GM19238 (cell line): ENCODE measurements at regions not wholly inside any gene's neighbourhood (a gene's known extent, or its start where the extent isn't known, plus 50 kb on each side); places are given as distances from the start of the nearest gene placed in this dataset.

Experiments
- DNase-seq: peaks from one replicate; pipeline ENCODE4 v3.0.0; 2011; ENCODE audit warnings: low spot score; ENCODE audit not compliant: insufficient read length

GRCh38 chr17:77753246-77753645, 205.3 kb upstream of the TNRC6C start:
- no peak for DNase-seq

GRCh38 chr17:77753691-77754245, 204.7 kb upstream of the TNRC6C start:
- DNase-seq, result no peak

- no peak for DNase-seq
Measured at GRCh38 chr17:77754956-77755355, 203.5 kb upstream of the TNRC6C start.

GRCh38 chr17:77755410-77755963, 203.0 kb upstream of the TNRC6C start:
- no peak for DNase-seq

GRCh38 chr17:77756028-77756427, 202.5 kb upstream of the TNRC6C start:
- DNase-seq, result no peak

GRCh38 chr17:77756846-77757560, 201.5 kb upstream of the TNRC6C start:
- no peak for DNase-seq

- no peak for DNase-seq
Measured at GRCh38 chr17:77757561-77757898, 201.0 kb upstream of the TNRC6C start.

- no peak for DNase-seq
Measured at GRCh38 chr17:77763023-77763422, 195.5 kb upstream of the TNRC6C start.

GRCh38 chr17:77763575-77763974, 194.9 kb upstream of the TNRC6C start:
- no peak for DNase-seq

GRCh38 chr17:77765292-77765691, 193.2 kb upstream of the TNRC6C start:
- no peak for DNase-seq

- no peak for DNase-seq
Measured at GRCh38 chr17:77767148-77767547, 191.4 kb upstream of the TNRC6C start.

GRCh38 chr17:77768248-77768852, 190.2 kb upstream of the TNRC6C start:
- DNase-seq, result no peak

GRCh38 chr17:77769215-77769614, 189.3 kb upstream of the TNRC6C start:
- DNase-seq, result no peak

- no peak for DNase-seq
Measured at GRCh38 chr17:77769762-77770161, 188.7 kb upstream of the TNRC6C start.

GRCh38 chr17:77770331-77771105, 188.0 kb upstream of the TNRC6C start:
- no peak for DNase-seq

- no peak for DNase-seq
Measured at GRCh38 chr17:77771145-77771544, 187.4 kb upstream of the TNRC6C start.

- DNase-seq, result no peak
Measured at GRCh38 chr17:77771587-77771986, 186.9 kb upstream of the TNRC6C start.

GRCh38 chr17:77771998-77772397, 186.5 kb upstream of the TNRC6C start:
- DNase-seq, result no peak

- peak; percentile 71 for DNase-seq
Measured at GRCh38 chr17:77772461-77772897, 186.0 kb upstream of the TNRC6C start.

GRCh38 chr17:77772899-77773358, 185.6 kb upstream of the TNRC6C start:
- no peak for DNase-seq

- no peak for DNase-seq
Measured at GRCh38 chr17:77774182-77774581, 184.3 kb upstream of the TNRC6C start.
